ENCODE measurements at regions not wholly inside any gene's neighbourhood (a gene's known extent, or its start where the extent isn't known, plus 50 kb on each side); places are given as distances from the start of the nearest gene placed in this dataset.

- no peak for DNase-seq
- intact Hi-C loops (cut with DNase I), result no loop called here
- WGBS, 4 donors, result 92 to 97% (median 94%) methylated on average over 5 of the region's 5 CpGs
Measured at GRCh38 chr10:111338805-111339204, 262.0 kb downstream of the ADRA2A start.

GRCh38 chr10:111344804-111345203 lies 268.0 kb downstream of the ADRA2A start:
- Histone ChIP-seq H3K9me3 (replicated peaks in 1 of 3) (no peaks in the 10 kb centered on the region), H3K4me1 (replicated peaks in 1 of 2) (no peaks in the 10 kb centered on the region), H3K27ac (no peak overlapping the region), H3K27me3 (no peaks in the 10 kb centered on the region), H3K4me3 (no peak overlapping the region), H3K36me3 (replicated peaks in 1 of 2) (no peaks in the 10 kb centered on the region)
- intact Hi-C loops (cut with DNase I), result no loop called here
- no peak for DNase-seq
- TF ChIP-seq POLR2A (IDR thresholded peaks at IDR 0.05), result no peak
- TF ChIP-seq, protein P1, sequence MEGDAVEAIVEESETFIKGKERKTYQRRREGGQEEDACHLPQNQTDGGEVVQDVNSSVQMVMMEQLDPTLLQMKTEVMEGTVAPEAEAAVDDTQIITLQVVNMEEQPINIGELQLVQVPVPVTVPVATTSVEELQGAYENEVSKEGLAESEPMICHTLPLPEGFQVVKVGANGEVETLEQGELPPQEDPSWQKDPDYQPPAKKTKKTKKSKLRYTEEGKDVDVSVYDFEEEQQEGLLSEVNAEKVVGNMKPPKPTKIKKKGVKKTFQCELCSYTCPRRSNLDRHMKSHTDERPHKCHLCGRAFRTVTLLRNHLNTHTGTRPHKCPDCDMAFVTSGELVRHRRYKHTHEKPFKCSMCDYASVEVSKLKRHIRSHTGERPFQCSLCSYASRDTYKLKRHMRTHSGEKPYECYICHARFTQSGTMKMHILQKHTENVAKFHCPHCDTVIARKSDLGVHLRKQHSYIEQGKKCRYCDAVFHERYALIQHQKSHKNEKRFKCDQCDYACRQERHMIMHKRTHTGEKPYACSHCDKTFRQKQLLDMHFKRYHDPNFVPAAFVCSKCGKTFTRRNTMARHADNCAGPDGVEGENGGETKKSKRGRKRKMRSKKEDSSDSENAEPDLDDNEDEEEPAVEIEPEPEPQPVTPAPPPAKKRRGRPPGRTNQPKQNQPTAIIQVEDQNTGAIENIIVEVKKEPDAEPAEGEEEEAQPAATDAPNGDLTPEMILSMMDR (IDR thresholded peaks at IDR 0.05), result peak in 2 of 6 experiments; percentile 6 to 18
- 41 to 52% (median 43%) methylated on average over 3 of the region's 3 CpGs for WGBS, 4 donors

More at GRCh38 chr10:111338805-111339204, 262.0 kb downstream of the ADRA2A start:
- Histone ChIP-seq H3K4me3 (no peak overlapping the region), H3K9me3 (replicated peaks in 1 of 3) (no peaks in the 10 kb centered on the region), H3K36me3 (replicated peaks in 1 of 2) (no peaks in the 10 kb centered on the region), H3K27ac (no peak overlapping the region), H3K27me3 (no peaks in the 10 kb centered on the region), H3K4me1 (replicated peaks in 1 of 2) (no peaks in the 10 kb centered on the region)
- TF ChIP-seq POLR2A (IDR thresholded peaks at IDR 0.05), result no peak
- TF ChIP-seq, protein P1 (IDR thresholded peaks at IDR 0.05), result no peak

DNA sequence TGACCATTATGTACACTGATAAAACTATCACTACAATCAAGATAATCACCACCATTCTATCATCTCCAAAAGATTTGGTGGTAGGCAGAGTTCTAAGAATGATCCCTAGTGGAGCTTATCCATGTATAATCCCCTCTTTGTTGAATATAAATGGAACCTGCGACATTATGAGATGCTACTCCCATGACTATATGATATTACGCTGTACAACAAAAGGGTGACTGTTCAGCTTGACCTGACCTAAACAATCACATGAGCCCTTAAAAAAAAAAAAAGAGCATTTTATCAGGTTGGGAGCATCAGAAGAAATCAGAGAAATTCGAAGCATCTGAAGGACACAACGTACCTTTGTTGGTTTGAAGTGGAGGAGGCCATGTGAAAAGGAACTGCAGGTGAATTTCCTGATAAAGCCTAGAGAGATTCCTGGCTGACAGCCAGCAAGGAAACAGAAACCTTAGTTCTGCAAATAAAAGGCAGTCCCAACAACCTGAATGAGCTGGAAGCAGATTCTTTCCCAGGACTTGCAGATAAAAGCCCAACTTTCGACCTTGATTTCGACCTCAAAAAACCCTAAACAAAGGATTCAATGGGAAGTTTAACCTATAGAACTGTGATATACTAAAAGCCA lies 270.7 kb downstream of the ADRA2A start:
- no peaks in the 10 kb centered on the region for H3K9me3 ChIP-seq (replicated peaks in 1 of 3)
- DNase-seq, result no peak
- H3K36me3 ChIP-seq (replicated peaks in 1 of 2), result no peaks in the 10 kb centered on the region
- H3K4me1 ChIP-seq (replicated peaks in 1 of 2), result no peaks in the 10 kb centered on the region
- TF ChIP-seq, protein P1 (IDR thresholded peaks at IDR 0.05), result no peak
- TF ChIP-seq POLR2A (IDR thresholded peaks at IDR 0.05), result no peak
- H3K4me3 ChIP-seq, result no peak overlapping the region
- H3K27ac ChIP-seq, result no peak overlapping the region
- H3K27me3 ChIP-seq, result no peaks in the 10 kb centered on the region
- intact Hi-C loops (cut with DNase I), result no loop called here
- 63 to 80% (median 72%) methylated on average over 6 of the region's 6 CpGs for WGBS, 4 donors

- intact Hi-C loops (cut with DNase I), result no loop called here
Measured at GRCh38 chr10:111348076-111348475, 271.2 kb downstream of the ADRA2A start.

More at GRCh38 chr10:111348076-111348475, 271.2 kb downstream of the ADRA2A start:
- DNase-seq, result no peak
- Histone ChIP-seq H3K27ac (no peak overlapping the region), H3K4me3 (no peak overlapping the region), H3K4me1 (replicated peaks in 1 of 2) (no peaks in the 10 kb centered on the region), H3K9me3 (replicated peaks in 1 of 3) (no peaks in the 10 kb centered on the region), H3K36me3 (replicated peaks in 1 of 2) (no peaks in the 10 kb centered on the region), H3K27me3 (no peaks in the 10 kb centered on the region)
- 81 to 84% (median 82%) methylated on average over 4 of the region's 4 CpGs for WGBS, 4 donors
- TF ChIP-seq POLR2A (IDR thresholded peaks at IDR 0.05), result no peak
- TF ChIP-seq, protein P1 (IDR thresholded peaks at IDR 0.05), result no peak
